H9 (cell line): ENCODE measurements at regions not wholly inside any gene's neighbourhood (a gene's known extent, or its start where the extent isn't known, plus 50 kb on each side); places are given as distances from the start of the nearest gene placed in this dataset.

ENCODE experiments used
- DNase-seq: peaks from one replicate; pipeline ENCODE4 v3.0.0-alpha.2; 2017
- H2AFZ ChIP-seq: one replicate; pipeline ENCODE4 v1.6.1; 2013; ENCODE audit warnings: mild to moderate bottlenecking, low read length, control low read depth, moderate library complexity
- H2AK5ac ChIP-seq: 2 replicates; pipeline ENCODE4 v1.6.1; 2013; ENCODE audit warnings: low read length, control low read depth, mixed read lengths; ENCODE audit not compliant: insufficient read length
- H2BK120ac ChIP-seq: one replicate; pipeline ENCODE4 v1.6.1; 2013; ENCODE audit warnings: low read depth, mild to moderate bottlenecking, low read length, control low read depth, inconsistent platforms; ENCODE audit not compliant: poor library complexity, severe bottlenecking
- H2BK12ac ChIP-seq: 2 replicates; pipeline ENCODE4 v1.6.1; 2013; ENCODE audit warnings: low read length, control low read depth, mixed read lengths, low read depth; ENCODE audit not compliant: insufficient read length
- H2BK15ac ChIP-seq: 2 replicates; pipeline ENCODE4 v1.6.1; 2013; ENCODE audit warnings: low read depth, low read length, control low read depth
- H2BK20ac ChIP-seq: one replicate; pipeline ENCODE4 v1.6.1; 2013; ENCODE audit warnings: low read depth, mild to moderate bottlenecking, low read length, control low read depth, inconsistent platforms; ENCODE audit not compliant: poor library complexity, severe bottlenecking
- H2BK5ac ChIP-seq: 2 replicates; pipeline ENCODE4 v1.6.1; 2013; ENCODE audit warnings: low read length, control low read depth, mixed read lengths; ENCODE audit not compliant: insufficient read length
- H3K14ac ChIP-seq: 2 replicates; pipeline ENCODE4 v1.6.1; 2013; ENCODE audit warnings: low read length, control low read depth; ENCODE audit not compliant: insufficient read depth
- H3K18ac ChIP-seq: 2 replicates; pipeline ENCODE4 v1.6.1; 2013; ENCODE audit warnings: low read depth, mild to moderate bottlenecking, mixed read lengths, low read length, control low read depth; ENCODE audit not compliant: insufficient read length
- H3K23ac ChIP-seq: 2 replicates; pipeline ENCODE4 v1.6.1; 2013; ENCODE audit warnings: low read length, control low read depth, mixed read lengths, low read depth; ENCODE audit not compliant: insufficient read length
- H3K23me2 ChIP-seq: 2 replicates; pipeline ENCODE4 v1.6.1; 2013; ENCODE audit warnings: low read depth, mild to moderate bottlenecking, mixed read lengths, low read length, control low read depth; ENCODE audit not compliant: insufficient read length, poor library complexity, severe bottlenecking
- H3K27ac ChIP-seq: 2 replicates; pipeline ENCODE4 v1.5.1; 2013; ENCODE audit warnings: low read length, control low read depth, mixed read lengths, low read depth; ENCODE audit not compliant: insufficient read length
- H3K27me3 ChIP-seq: 2 replicates; pipeline ENCODE4 v1.6.1; 2013; ENCODE audit warnings: low read length, control low read depth, inconsistent platforms; ENCODE audit not compliant: insufficient read depth
- H3K4ac ChIP-seq: 2 replicates; pipeline ENCODE4 v1.6.1; 2013; ENCODE audit warnings: low read depth, mild to moderate bottlenecking, control low read depth, inconsistent platforms, low read length, moderate library complexity
- H3K4me1 ChIP-seq: 2 replicates; pipeline ENCODE4 v1.6.1; 2013; ENCODE audit warnings: low read length, control low read depth, inconsistent platforms; ENCODE audit not compliant: insufficient read depth
- H3K4me2 ChIP-seq: 2 replicates; pipeline ENCODE4 v1.6.1; 2013; ENCODE audit warnings: low read length, control low read depth, mixed read lengths; ENCODE audit not compliant: insufficient read length, insufficient read depth
- H3K56ac ChIP-seq: 2 replicates; pipeline ENCODE4 v1.6.1; 2013; ENCODE audit warnings: low read depth, mild to moderate bottlenecking, mixed read lengths, low read length, control low read depth; ENCODE audit not compliant: insufficient read length
- H3K79me1 ChIP-seq: 2 replicates; pipeline ENCODE4 v1.6.1; 2013; ENCODE audit warnings: low read depth, mild to moderate bottlenecking, moderate library complexity, low read length, control low read depth, inconsistent platforms; ENCODE audit not compliant: insufficient read depth, poor library complexity, severe bottlenecking
- H3K79me2 ChIP-seq: 2 replicates; pipeline ENCODE4 v1.6.1; 2013; ENCODE audit warnings: low read length, control low read depth, inconsistent platforms; ENCODE audit not compliant: insufficient read depth
- H3K9ac ChIP-seq: 2 replicates; pipeline ENCODE4 v1.6.1; 2013; ENCODE audit warnings: low read length, control low read depth, mixed read lengths; ENCODE audit not compliant: insufficient read length; ENCODE audit errors: extremely low read depth
- H3K9me3 ChIP-seq: one replicate; pipeline ENCODE4 v1.6.1; 2013; ENCODE audit warnings: low read depth, low read length, inconsistent platforms; ENCODE audit not compliant: control insufficient read depth
- H3T11ph ChIP-seq: one replicate; pipeline ENCODE4 v1.6.1; 2013; ENCODE audit warnings: mild to moderate bottlenecking, low read length, control low read depth, inconsistent platforms
- H4K20me1 ChIP-seq: one replicate; pipeline ENCODE4 v1.6.1; 2013; ENCODE audit not compliant: control insufficient read depth, insufficient read length, insufficient read depth
- H4K5ac ChIP-seq: 2 replicates; pipeline ENCODE4 v1.6.1; 2013; ENCODE audit warnings: low read depth, mild to moderate bottlenecking, mixed read lengths, low read length, control low read depth; ENCODE audit not compliant: insufficient read length
- H4K8ac ChIP-seq: replicated peaks from 2 replicates; pipeline ENCODE4 v1.6.1; 2013; ENCODE audit warnings: low read length, control low read depth, mixed read lengths, low read depth; ENCODE audit not compliant: insufficient read length
- H4K91ac ChIP-seq: 2 replicates; pipeline ENCODE4 v1.6.1; 2013; ENCODE audit warnings: low read depth, mild to moderate bottlenecking, moderate library complexity, mixed read lengths, low read length, control low read depth; ENCODE audit not compliant: insufficient read length
- H3K27ac Mint-ChIP-seq, 3 experiments: 2 replicates in 2 of 3; 3 replicates in 1 of 3; pipeline ENCODE4 v1.8.0; 2020 to 2021; ENCODE audit warnings: mixed read lengths in 3 of 3, mild to moderate bottlenecking in 1 of 3, moderate library complexity in 1 of 3
- H3K27me3 Mint-ChIP-seq: 2 replicates; pipeline ENCODE4 v1.8.0; 2021; ENCODE audit warnings: low read depth, mild to moderate bottlenecking, moderate library complexity, mixed read lengths
- H3K36me3 Mint-ChIP-seq, 3 experiments: 2 replicates in 2 of 3; 3 replicates in 1 of 3; pipeline ENCODE4 v1.8.0; 2020 to 2021; ENCODE audit warnings: low read depth in 3 of 3, mixed read lengths in 3 of 3; ENCODE audit not compliant: insufficient read depth in 1 of 3
- H3K4me1 Mint-ChIP-seq, 2 experiments: 2 replicates each; pipeline ENCODE4 v1.8.0; 2020; ENCODE audit warnings: mixed read lengths in 2 of 2
- H3K4me3 Mint-ChIP-seq, 2 experiments: 2 replicates in 1 of 2; 3 replicates in 1 of 2; pipeline ENCODE4 v1.8.0; 2020 to 2021; ENCODE audit warnings: mild to moderate bottlenecking in 2 of 2, mixed read lengths in 2 of 2, moderate library complexity in 1 of 2
- H3K9me3 Mint-ChIP-seq, 2 experiments: 2 replicates in 1 of 2; 3 replicates in 1 of 2; pipeline ENCODE4 v1.8.0; 2020; ENCODE audit warnings: mild to moderate bottlenecking in 2 of 2, mixed read lengths in 2 of 2, moderate library complexity in 1 of 2
- CTCF ChIP-seq: fragments of 200-600 bp; sonication (generic); conservative IDR thresholded peaks from 3 replicates; pipeline ENCODE4 v1.8.0; 2021; ENCODE audit warnings: antibody characterized with exemption, mild to moderate bottlenecking
- WGBS: extraction: QIAGEN DNeasy Blood & Tissue Kit; methylation state at CpG from one replicate; pipeline ENCODE4 v1.1.7; 2013; ENCODE audit warnings: missing lambda C conversion rate, low lambda C conversion rate, mixed read lengths; ENCODE audit not compliant: insufficient read length; ENCODE audit errors: extremely low coverage; 5-methylcytosine and 5-hydroxymethylcytosine counted together

- Histone ChIP-seq H3K14ac (no peak overlapping the region), H3K23ac (no peak overlapping the region), H2BK12ac (no peak overlapping the region), H3K27me3 (no peaks in the 10 kb centered on the region), H3K4ac (no peak overlapping the region), H3K56ac (no peak overlapping the region), H2AFZ (no peak overlapping the region), H3K79me1 (no peaks in the 10 kb centered on the region), H4K5ac (no peak overlapping the region), H3K18ac (no peak overlapping the region), H4K20me1 (no peaks in the 10 kb centered on the region), H4K91ac (no peak overlapping the region), H2BK15ac (no peak overlapping the region), H3K4me1 (no peaks in the 10 kb centered on the region), H3K9ac (no peak overlapping the region), H2BK120ac (no peak overlapping the region), H2AK5ac (no peak overlapping the region), H2BK5ac (no peak overlapping the region), H4K8ac (no peak overlapping the region), H3T11ph (no peak overlapping the region), H3K4me2 (no peak overlapping the region), H3K27ac (no peak overlapping the region), H2BK20ac (no peak overlapping the region), H3K9me3 (no peaks in the 10 kb centered on the region), H3K79me2 (no peaks in the 10 kb centered on the region), H3K23me2 (no peaks in the 10 kb centered on the region)
- H3K36me3 Mint-ChIP-seq: no peaks in the 10 kb centered on the region
- no CpG with 5 or more reads among the region's 1 CpG for WGBS
- no peak overlapping the region for H3K27ac Mint-ChIP-seq
- no peak overlapping the region for H3K4me3 Mint-ChIP-seq
- H3K27me3 Mint-ChIP-seq: no peaks in the 10 kb centered on the region
- DNase-seq: no peak
- peaks cover 0 to 3% of the 10 kb centered on the region in 2 experiments; a peak in 1 of 4 replicates for H3K4me1 Mint-ChIP-seq
- TF ChIP-seq CTCF: no peak
- H3K9me3 Mint-ChIP-seq: 0 out of 5 replicates have a peak, but pooled peaks cover 0 to 4% of the 10 kb centered on the region in 2 experiments
Measured at GRCh38 chr9:78896479-78896878, 599.6 kb downstream of the PSAT1 start.
